Upper lobe of left lung (tissue), 6 donors: ENCODE measurements at regions not wholly inside any gene's neighbourhood (a gene's known extent, or its start where the extent isn't known, plus 50 kb on each side); places are given as distances from the start of the nearest gene placed in this dataset.
"Not testable (repeated sequence)": the region's sequence is repeated elsewhere in the genome, so short reads cannot be mapped to it uniquely, and the experiment has no call there.

Experiments
- ATAC-seq, 2 donors: fragments of 200-7000 bp; cut with Tn5 transposase; one replicate each; pipeline ENCODE4 v1.9.1; 2022; ENCODE audit warnings: mild to moderate bottlenecking in 2 of 2, moderate library complexity in 2 of 2; ENCODE audit not compliant: low FRiP score in 2 of 2
- DNase-seq, 2 donors: peaks; one replicate each; pipeline ENCODE4 v3.0.0-alpha.2; 2019 to 2020
- H3K27ac ChIP-seq, 4 donors: fragments of 200-600 bp; sonication (generic); one replicate each; pipeline ENCODE4 v1.5.1; 2016 to 2019
- H3K27me3 ChIP-seq, 4 donors: fragments of 200-600 bp; sonication (generic); one replicate each; pipeline ENCODE4 v1.5.1; 2017 to 2019
- H3K36me3 ChIP-seq, 4 donors: fragments of 200-600 bp; sonication (generic); one replicate each; pipeline ENCODE4 v1.5.1; 2016 to 2019
- H3K4me1 ChIP-seq, 4 donors: fragments of 200-600 bp; sonication (generic); one replicate each; pipeline ENCODE4 v1.5.1; 2018 to 2019
- H3K4me3 ChIP-seq, 4 donors: fragments of 200-600 bp; sonication (generic); one replicate each; pipeline ENCODE4 v1.5.1; 2017 to 2019; ENCODE audit warnings: mild to moderate bottlenecking in 2 of 4, moderate library complexity in 1 of 4
- H3K9me3 ChIP-seq, 4 donors: fragments of 200-600 bp; sonication (generic); one replicate each; pipeline ENCODE4 v1.5.1; 2018 to 2019
- CTCF ChIP-seq, 6 experiments: fragments of 450-650 bp in 4 of 6; fragments of 200-600 bp in 2 of 6; sonication (generic) in 2 of 6; IDR thresholded peaks; one replicate each; pipeline ENCODE4 v1.5.1; 2016 to 2019; ENCODE audit warnings: antibody characterized with exemption in 6 of 6
- WGBS, 2 donors: methylation state at CpG; one replicate each; pipeline ENCODE4 v1.1.5; 2017 to 2018; 5-methylcytosine and 5-hydroxymethylcytosine counted together
- donor health status: DM: no; HTN: no; CAD: no; lungs with moderate emphysema.
- donor health status: DM: no; HTN: yes; CAD: no; lungs with severe emphysema.

GRCh38 chr7:97928844-97929243, 56.6 kb upstream of the ASNS start:
- not testable (repeated sequence) for H3K9me3 ChIP-seq, DNase-seq, H3K27ac ChIP-seq, H3K27me3 ChIP-seq, H3K36me3 ChIP-seq, ATAC-seq, H3K4me3 ChIP-seq
- peaks cover 3 to 12% (median 5%) of the 10 kb centered on the region in 4 donors for H3K4me1 ChIP-seq
- 80 to 81% methylated on average over 6 of the region's 6 CpGs for WGBS, 2 donors

- H3K4me3 ChIP-seq, result peak overlapping the region; percentile 20 to 56 (median 48)
- ATAC-seq, H3K9me3 ChIP-seq, H3K27me3 ChIP-seq, H3K36me3 ChIP-seq, H3K27ac ChIP-seq: not testable (repeated sequence)
- WGBS, 2 donors, result 5 to 7% methylated on average over 7 to 28 of the region's 80 CpGs
- peak; percentile 33 to 94 for DNase-seq
- H3K4me1 ChIP-seq, result peaks cover 3 to 12% (median 5%) of the 10 kb centered on the region in 4 donors
- TF ChIP-seq CTCF (IDR thresholded peaks at IDR 0.05), result peak; percentile 73 to 97 (median 86)
These were observed 55.9 kb upstream of the ASNS start for GRCh38 chr7:97927790-97928748.
